Esophagus muscularis mucosa (tissue), 4 donors: ENCODE measurements at regions not wholly inside any gene's neighbourhood (a gene's known extent, or its start where the extent isn't known, plus 50 kb on each side); places are given as distances from the start of the nearest gene placed in this dataset.

Experiments used
- CTCF ChIP-seq, 3 experiments: fragments of 200-600 bp in 2 of 3; fragments of 450-650 bp in 1 of 3; sonication (generic) in 2 of 3; IDR thresholded peaks; one replicate each; pipeline ENCODE4 v1.5.1; 2017 to 2019; ENCODE audit warnings: antibody characterized with exemption in 3 of 3, mild to moderate bottlenecking in 2 of 3, moderate library complexity in 1 of 3
- EP300 ChIP-seq: sonication (generic); formaldehyde crosslinking; IDR thresholded peaks from one replicate; pipeline ENCODE4 v1.6.1; 2017; ENCODE audit warnings: antibody characterized with exemption
- POLR2A ChIP-seq: fragments of 450-650 bp; IDR thresholded peaks from one replicate; pipeline ENCODE4 v1.6.1; 2017; ENCODE audit warnings: antibody characterized with exemption, moderate library complexity, mild to moderate bottlenecking, low read depth
- POLR2AphosphoS5 ChIP-seq, 2 donors: sonication (generic); formaldehyde crosslinking; IDR thresholded peaks; one replicate each; pipeline ENCODE4 v1.6.1; 2017; ENCODE audit warnings: antibody characterized with exemption in 2 of 2

- no peak for TF ChIP-seq POLR2AphosphoS5 (IDR thresholded peaks at IDR 0.05)
- TF ChIP-seq CTCF (IDR thresholded peaks at IDR 0.05) = no peak
- TF ChIP-seq POLR2A = no peak
- TF ChIP-seq EP300 = no peak
Observed at GRCh38 chr10:9825491-9826018, 1192.1 kb upstream of the CELF2 start.
